Upper lobe of right lung (tissue), 1 donor: ENCODE measurements at regions not wholly inside any gene's neighbourhood (a gene's known extent, or its start where the extent isn't known, plus 50 kb on each side); places are given as distances from the start of the nearest gene placed in this dataset.
A peak's percentile ranks its signal among the peaks of the same experiment; 100 is the strongest.

ENCODE experiments used
- ATAC-seq: fragments of 200-7000 bp; cut with Tn5 transposase; one replicate; pipeline ENCODE4 v1.9.1; 2020; ENCODE audit warnings: mild to moderate bottlenecking, moderate library complexity
- DNase-seq: peaks from one replicate; pipeline ENCODE4 v3.0.0-alpha.2; 2020
- H3K27ac ChIP-seq: fragments of 200-600 bp; one replicate; pipeline ENCODE4 v1.8.0; 2022
- H3K27me3 ChIP-seq: fragments of 200-600 bp; one replicate; pipeline ENCODE4 v1.8.0; 2022; ENCODE audit warnings: mild to moderate bottlenecking
- H3K36me3 ChIP-seq: fragments of 200-600 bp; one replicate; pipeline ENCODE4 v1.8.0; 2022
- H3K4me1 ChIP-seq: fragments of 200-600 bp; one replicate; pipeline ENCODE4 v1.8.0; 2022
- H3K4me3 ChIP-seq: fragments of 200-600 bp; one replicate; pipeline ENCODE4 v1.8.0; 2022; ENCODE audit warnings: mild to moderate bottlenecking
- H3K9me3 ChIP-seq: fragments of 200-600 bp; one replicate; pipeline ENCODE4 v1.8.0; 2022
- intact Hi-C: fragments of 100-400 bp; cut with DNase I; formaldehyde crosslinking; loops from one replicate; pipeline ENCODE4 v1.11.0; 2022
- TF ChIP-seq, protein P1 (sequence below): fragments of 200-600 bp; IDR thresholded peaks from one replicate; pipeline ENCODE4 v1.8.0; 2022; ENCODE audit warnings: antibody characterized with exemption
- donor health status: DM: no; HTN: yes; CAD: no; lungs with severe emphysema.

- Histone ChIP-seq H3K4me1 (no peaks in the 10 kb centered on the region), H3K36me3 (no peaks in the 10 kb centered on the region), H3K4me3 (no peak overlapping the region), H3K27me3 (no peaks in the 10 kb centered on the region), H3K9me3 (no peaks in the 10 kb centered on the region), H3K27ac (no peak overlapping the region)
- DNase-seq (no peak), ATAC-seq (peak; percentile 66)
- intact Hi-C loops = no loop called here
- TF ChIP-seq, protein P1, sequence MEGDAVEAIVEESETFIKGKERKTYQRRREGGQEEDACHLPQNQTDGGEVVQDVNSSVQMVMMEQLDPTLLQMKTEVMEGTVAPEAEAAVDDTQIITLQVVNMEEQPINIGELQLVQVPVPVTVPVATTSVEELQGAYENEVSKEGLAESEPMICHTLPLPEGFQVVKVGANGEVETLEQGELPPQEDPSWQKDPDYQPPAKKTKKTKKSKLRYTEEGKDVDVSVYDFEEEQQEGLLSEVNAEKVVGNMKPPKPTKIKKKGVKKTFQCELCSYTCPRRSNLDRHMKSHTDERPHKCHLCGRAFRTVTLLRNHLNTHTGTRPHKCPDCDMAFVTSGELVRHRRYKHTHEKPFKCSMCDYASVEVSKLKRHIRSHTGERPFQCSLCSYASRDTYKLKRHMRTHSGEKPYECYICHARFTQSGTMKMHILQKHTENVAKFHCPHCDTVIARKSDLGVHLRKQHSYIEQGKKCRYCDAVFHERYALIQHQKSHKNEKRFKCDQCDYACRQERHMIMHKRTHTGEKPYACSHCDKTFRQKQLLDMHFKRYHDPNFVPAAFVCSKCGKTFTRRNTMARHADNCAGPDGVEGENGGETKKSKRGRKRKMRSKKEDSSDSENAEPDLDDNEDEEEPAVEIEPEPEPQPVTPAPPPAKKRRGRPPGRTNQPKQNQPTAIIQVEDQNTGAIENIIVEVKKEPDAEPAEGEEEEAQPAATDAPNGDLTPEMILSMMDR = no peak
Measured at GRCh38 chr20:60113024-60113724, 155.0 kb downstream of the CDH26 start.

GRCh38 chr20:60113771-60114170 is 155.5 kb downstream of the CDH26 start:
- no peaks in the 10 kb centered on the region for H3K9me3 ChIP-seq
- no peaks in the 10 kb centered on the region for H3K4me1 ChIP-seq
- intact Hi-C loops = no loop called here
- TF ChIP-seq, protein P1 = no peak
- no peak overlapping the region for H3K4me3 ChIP-seq
- H3K36me3 ChIP-seq = no peaks in the 10 kb centered on the region
- DNase-seq (no peak), ATAC-seq (peak; percentile 8)
- no peak overlapping the region for H3K27ac ChIP-seq
- no peaks in the 10 kb centered on the region for H3K27me3 ChIP-seq

DNA sequence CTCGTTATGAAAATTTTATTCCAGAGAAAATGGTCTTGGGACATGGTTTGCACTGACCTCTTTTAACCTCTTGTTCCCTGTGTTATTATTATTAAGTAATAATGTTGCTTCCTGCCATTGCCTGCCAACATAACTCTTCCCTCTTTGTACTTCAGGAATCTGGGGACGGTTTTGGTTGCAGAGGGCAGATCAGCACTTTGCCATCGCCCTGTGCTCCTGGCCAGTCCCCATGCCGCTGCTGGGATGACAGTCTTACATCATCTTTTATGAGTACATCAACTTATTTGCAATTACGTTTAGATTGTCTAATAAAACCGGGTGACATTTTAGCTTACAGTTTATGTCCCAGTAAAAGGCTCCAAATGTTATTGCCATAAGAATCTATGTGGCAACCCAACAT is 157.2 kb downstream of the CDH26 start:
- ATAC-seq (peak; percentile 54), DNase-seq (no peak)
- intact Hi-C loops = no loop called here
- H3K27ac ChIP-seq = no peak overlapping the region
- no peaks in the 10 kb centered on the region for H3K9me3 ChIP-seq
- no peaks in the 10 kb centered on the region for H3K36me3 ChIP-seq
- TF ChIP-seq, protein P1 = no peak
- H3K4me3 ChIP-seq = no peak overlapping the region
- no peaks in the 10 kb centered on the region for H3K27me3 ChIP-seq
- no peaks in the 10 kb centered on the region for H3K4me1 ChIP-seq

DNA sequence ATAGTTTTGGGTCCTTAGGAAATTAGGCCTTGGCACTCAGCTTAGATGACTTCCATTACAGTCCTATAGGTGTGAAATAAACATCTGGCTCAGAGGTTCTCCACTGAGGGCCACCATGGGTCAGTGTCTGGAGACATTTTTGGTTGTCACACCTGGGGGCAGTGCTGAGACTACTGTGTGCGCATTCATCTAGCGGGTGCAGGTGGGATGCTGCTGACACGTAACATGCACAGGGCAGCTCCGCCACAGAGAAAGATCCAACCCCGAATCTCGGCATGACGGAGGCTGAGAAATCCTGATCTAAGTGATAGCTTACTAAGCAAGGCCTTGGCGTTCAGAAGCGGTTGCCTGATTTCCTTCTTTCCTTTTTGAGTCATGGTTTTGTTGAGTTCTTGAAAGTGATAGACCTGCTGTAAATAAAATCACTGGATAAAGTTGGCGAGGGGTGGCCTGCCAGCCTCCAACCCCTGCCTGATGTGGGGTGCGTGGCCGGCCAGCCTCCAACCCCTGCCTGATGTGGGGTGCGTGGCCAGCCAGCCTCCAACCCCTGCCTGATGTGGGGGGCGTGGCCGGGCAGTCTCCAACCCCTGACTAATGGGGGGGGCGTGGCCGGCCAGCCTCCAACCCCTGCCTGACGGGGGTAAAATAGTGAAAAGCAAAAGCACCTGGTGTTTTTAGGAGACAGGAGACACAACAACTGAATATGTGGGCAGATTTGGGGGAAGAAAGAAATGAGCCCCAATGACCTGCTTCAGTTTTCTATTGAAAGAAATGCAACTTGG is 158.1 kb downstream of the CDH26 start:
- H3K4me1 ChIP-seq = no peaks in the 10 kb centered on the region
- intact Hi-C loops = no loop called here
- H3K27ac ChIP-seq = no peak overlapping the region
- H3K27me3 ChIP-seq = no peaks in the 10 kb centered on the region
- H3K9me3 ChIP-seq = no peaks in the 10 kb centered on the region
- DNase-seq = no peak
- H3K4me3 ChIP-seq = no peak overlapping the region
- no peaks in the 10 kb centered on the region for H3K36me3 ChIP-seq
- TF ChIP-seq, protein P1 = no peak
- peak; percentile 20 for ATAC-seq

DNA sequence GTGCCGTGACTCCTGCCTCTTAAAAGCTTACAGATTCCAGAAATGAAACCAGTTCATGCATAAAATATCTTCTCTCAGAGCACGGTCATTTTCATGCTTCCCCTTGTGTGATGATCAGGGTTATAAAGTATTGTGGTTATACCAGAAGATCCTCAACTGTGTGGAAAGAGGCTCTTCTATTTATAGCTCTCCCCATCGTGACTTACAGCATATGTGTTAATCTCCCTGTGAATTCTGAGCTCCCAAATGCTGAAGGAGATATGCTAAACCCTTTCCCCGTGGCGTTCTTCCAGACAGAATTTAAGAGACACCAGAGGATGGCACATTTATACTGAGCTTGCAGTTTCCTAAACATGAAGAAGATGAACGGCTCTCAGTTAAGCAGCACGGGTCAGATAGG is 158.8 kb downstream of the CDH26 start:
- H3K9me3 ChIP-seq = no peaks in the 10 kb centered on the region
- no peak overlapping the region for H3K4me3 ChIP-seq
- DNase-seq (no peak), ATAC-seq (peak; percentile 63)
- no peak overlapping the region for H3K27ac ChIP-seq
- H3K4me1 ChIP-seq = no peaks in the 10 kb centered on the region
- no peaks in the 10 kb centered on the region for H3K36me3 ChIP-seq
- intact Hi-C loops = no loop called here
- TF ChIP-seq, protein P1 = no peak
- H3K27me3 ChIP-seq = no peaks in the 10 kb centered on the region
